ENCODE measurements at regions not wholly inside any gene's neighbourhood (a gene's known extent, or its start where the extent isn't known, plus 50 kb on each side); places are given as distances from the start of the nearest gene placed in this dataset.

DNA sequence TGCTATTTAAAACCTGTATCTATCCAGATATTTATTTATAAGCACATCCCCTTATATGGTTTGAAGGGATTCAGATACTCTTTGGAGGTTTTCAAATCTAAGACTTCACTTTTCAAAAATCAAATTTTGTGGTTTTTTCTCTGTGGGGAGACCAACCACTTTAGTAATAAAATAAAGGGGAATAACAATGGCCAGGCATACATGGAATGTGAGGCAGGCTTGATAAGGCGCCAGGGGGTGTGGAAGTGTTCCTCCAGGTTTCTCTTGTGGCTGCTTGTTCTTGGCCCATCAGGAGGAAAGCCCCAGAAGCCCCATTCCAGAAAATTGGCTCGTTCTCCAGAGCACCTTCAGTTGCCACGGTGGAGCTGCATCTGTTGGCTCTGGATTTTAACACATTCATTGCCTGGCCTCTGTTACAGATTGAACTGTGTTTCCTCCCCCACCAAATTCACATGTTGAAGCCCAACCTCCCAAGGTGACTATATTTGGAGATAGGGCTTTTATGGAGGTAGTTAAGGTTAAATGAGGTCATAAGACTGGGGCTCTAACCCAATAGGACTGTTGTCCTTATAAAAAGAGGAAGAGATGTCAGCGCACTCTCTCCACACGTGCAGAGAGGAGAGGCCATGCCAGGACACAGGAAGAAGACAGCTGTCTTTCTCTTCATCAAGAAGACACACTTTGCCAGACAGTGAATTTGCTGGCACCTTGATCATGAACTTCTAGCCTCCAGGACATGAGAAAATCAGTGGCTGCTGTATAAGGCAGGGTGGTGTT, 195.9 kb downstream of the TMEM38B start:
- Histone ChIP-seq H3K4me3 (ENCODE audit: extremely low read depth in 1 of 4, insufficient read depth in 2 of 4, low read depth in 3 of 4, low read length in 4 of 4) (no peak overlapping the region), H2BK12ac (ENCODE audit: low read depth, low read length) (no peak overlapping the region), H3K4ac (replicated peaks; ENCODE audit: insufficient read length, low read depth, low read length) (no peak overlapping the region), H3K27me3 (replicated peaks in 1 of 4; ENCODE audit: control insufficient read depth in 3 of 4, extremely low read depth in 1 of 4, insufficient read depth in 3 of 4, low read length in 3 of 4) (no peaks in the 10 kb centered on the region), H2AK5ac (ENCODE audit: low read depth, low read length) (no peak overlapping the region), H2BK15ac (ENCODE audit: low read length) (no peak overlapping the region), H3K18ac (ENCODE audit: extremely low read depth, low read length) (no peak overlapping the region), H4K5ac (ENCODE audit: insufficient read length, low read depth, low read length) (no peak overlapping the region), H4K8ac (ENCODE audit: extremely low read depth, insufficient read depth, low read length) (no peak overlapping the region), H2BK20ac (ENCODE audit: low read length) (no peak overlapping the region), H4K91ac (replicated peaks; ENCODE audit: insufficient read length, low read length) (no peak overlapping the region), H3K27ac (ENCODE audit: low read depth, low read length) (no peak overlapping the region), H4K20me1 (replicated peaks in 1 of 2; ENCODE audit: control insufficient read depth in 1 of 2, insufficient read depth in 2 of 2, low read length in 2 of 2) (no peaks in the 10 kb centered on the region), H2BK5ac (ENCODE audit: low read depth, low read length) (no peak overlapping the region), H3K36me3 (ENCODE audit: control insufficient read depth in 2 of 4, insufficient read depth in 4 of 4, low read length in 3 of 4) (no peaks in the 10 kb centered on the region), H3K14ac (ENCODE audit: insufficient read length) (no peak overlapping the region), H3K79me1 (ENCODE audit: low read depth, low read length) (no peaks in the 10 kb centered on the region), H3K4me2 (ENCODE audit: insufficient read depth in 1 of 2, low read depth in 2 of 2, low read length in 2 of 2) (no peak overlapping the region), H3K4me1 (replicated peaks in 1 of 4; ENCODE audit: control insufficient read depth in 3 of 4, insufficient read depth in 4 of 4, low read length in 3 of 4) (peaks cover 0 to 6% (median 0%) of the 10 kb centered on the region in 4 experiments; a peak in 1 of 7 replicates), H3K9ac (replicated peaks in 1 of 4; ENCODE audit: extremely low read depth in 1 of 4, low read depth in 3 of 4, low read length in 3 of 4) (no peak overlapping the region), H3K23me2 (ENCODE audit: low read depth, low read length) (no peaks in the 10 kb centered on the region), H3K23ac (ENCODE audit: insufficient read length) (no peak overlapping the region), H3K79me2 (ENCODE audit: control insufficient read depth in 1 of 2, insufficient read depth in 2 of 2, low read length in 2 of 2) (no peaks in the 10 kb centered on the region), H2AFZ (ENCODE audit: low read length) (no peak overlapping the region), H3K56ac (replicated peaks; ENCODE audit: insufficient read length, low read depth, low read length) (no peak overlapping the region), H3K9me3 (ENCODE audit: insufficient read depth in 2 of 2, low read depth in 1 of 2, low read length in 1 of 2) (no peaks in the 10 kb centered on the region), H2BK120ac (replicated peaks; ENCODE audit: low read depth, low read length) (no peak overlapping the region)
- WGBS, 2 experiments (ENCODE audit: extremely low coverage in 1 of 2, insufficient coverage in 1 of 2, insufficient read length in 1 of 2, insufficient replicate concordance in 2 of 2, low coverage in 1 of 2, low lambda C conversion rate in 2 of 2, missing lambda C conversion rate in 1 of 2) = 72% methylated on average over 5 of the region's 5 CpGs; no CpG with 5 or more reads in 1 of the 2 experiments
- CTCF ChIA-PET (ENCODE audit: partially characterized antibody) = interaction anchor here (1.1 to 5.2 kb wide), 2 partner anchors 8 to 21 kb away, joined by 3 to 33 read pairs; no protein-coding TSS in a partner anchor
- POLR2A ChIA-PET (ENCODE audit: partially characterized antibody) = no interaction called here
- DNase-seq (ENCODE audit: low read depth in 1 of 2, low spot score in 2 of 2) (no peak), FAIRE-seq (no peak)
- TF ChIP-seq EGR1 (IDR thresholded peaks at IDR 0.05; ENCODE audit: borderline replicate concordance, low read depth, low read length) = no peak
- no peak for TF ChIP-seq MAFK (IDR thresholded peaks at IDR 0.05; ENCODE audit: low read depth, low read length)
- TF ChIP-seq FOSL1 (IDR thresholded peaks at IDR 0.05; ENCODE audit: insufficient read depth, low read depth, low read length) = no peak
- no peak for TF ChIP-seq SAP30 (IDR thresholded peaks at IDR 0.05; ENCODE audit: insufficient read depth, insufficient replicate concordance, low read length)
- no peak for TF ChIP-seq SRF (IDR thresholded peaks at IDR 0.05; ENCODE audit: low read depth, low read length)
- TF ChIP-seq SIX5 (IDR thresholded peaks at IDR 0.05; ENCODE audit: low read depth, low read length) = no peak
- no peak for TF ChIP-seq ZNF274 (IDR thresholded peaks at IDR 0.05; ENCODE audit: borderline replicate concordance, extremely low read depth, low read length)
- no peak for TF ChIP-seq CTBP2 (IDR thresholded peaks at IDR 0.05; ENCODE audit: borderline replicate concordance, insufficient read depth, insufficient read length, low read length)
- TF ChIP-seq RBBP5 (IDR thresholded peaks at IDR 0.05; ENCODE audit: borderline replicate concordance, low read depth, low read length) = no peak
- TF ChIP-seq TAF1 (IDR thresholded peaks at IDR 0.05; ENCODE audit: low read depth, low read length) = no peak
- TF ChIP-seq CHD1 (IDR thresholded peaks at IDR 0.05; ENCODE audit: low read depth, low read length) = no peak
- no peak for TF ChIP-seq SIRT6 (IDR thresholded peaks at IDR 0.05; ENCODE audit: low read length)
- TF ChIP-seq SP1 (IDR thresholded peaks at IDR 0.05; ENCODE audit: low read depth, low read length) = no peak

Measured in H1 (cell line).